HL-60 (cell line): ENCODE measurements at regions not wholly inside any gene's neighbourhood (a gene's known extent, or its start where the extent isn't known, plus 50 kb on each side); places are given as distances from the start of the nearest gene placed in this dataset.
"Not testable (repeated sequence)": the region's sequence is repeated elsewhere in the genome, so short reads cannot be mapped to it uniquely, and the experiment has no call there.

Source experiments
- DNase-seq, 2 experiments: peaks; one replicate each; pipeline ENCODE4 v3.0.0-alpha.2; 2010 to 2020; ENCODE audit warnings: low read depth in 1 of 2, low spot score in 1 of 2
- H3K27ac ChIP-seq: fragments of 250-450 bp; sonication (Bioruptor Pico); replicated peaks from 2 replicates; pipeline ENCODE4 v1.5.1; 2020; ENCODE audit warnings: mild to moderate bottlenecking, moderate library complexity
- H3K27me3 ChIP-seq: fragments of 250-450 bp; sonication (Bioruptor Pico); 2 replicates; pipeline ENCODE4 v1.5.1; 2021; ENCODE audit warnings: mild to moderate bottlenecking, moderate library complexity; ENCODE audit not compliant: insufficient read depth, poor library complexity, severe bottlenecking
- H3K4me3 ChIP-seq: replicated peaks from 2 replicates; pipeline ENCODE4 v1.5.1; 2011; ENCODE audit warnings: mild to moderate bottlenecking, control low read depth, low read length; ENCODE audit not compliant: insufficient read depth
- GABPA ChIP-seq: IDR thresholded peaks from 2 replicates; pipeline ENCODE4 v1.6.1; 2012; ENCODE audit warnings: low read depth
- POLR2AphosphoS5 ChIP-seq: IDR thresholded peaks from 2 replicates; pipeline ENCODE4 v1.6.1; 2012; ENCODE audit warnings: low read depth
- SPI1 ChIP-seq: IDR thresholded peaks from 2 replicates; pipeline ENCODE4 v1.6.1; 2012; ENCODE audit warnings: low read depth, mild to moderate bottlenecking, borderline replicate concordance
- TF ChIP-seq, protein P1 (sequence below): IDR thresholded peaks from 2 replicates; pipeline ENCODE4 v1.6.1; 2012; ENCODE audit warnings: low read depth; ENCODE audit not compliant: insufficient replicate concordance
- TF ChIP-seq, protein P2 (sequence below): IDR thresholded peaks from one replicate; pipeline ENCODE4 v1.5.1; 2011; ENCODE audit warnings: low read length, control low read depth, inconsistent platforms; ENCODE audit not compliant: insufficient read depth

DNA sequence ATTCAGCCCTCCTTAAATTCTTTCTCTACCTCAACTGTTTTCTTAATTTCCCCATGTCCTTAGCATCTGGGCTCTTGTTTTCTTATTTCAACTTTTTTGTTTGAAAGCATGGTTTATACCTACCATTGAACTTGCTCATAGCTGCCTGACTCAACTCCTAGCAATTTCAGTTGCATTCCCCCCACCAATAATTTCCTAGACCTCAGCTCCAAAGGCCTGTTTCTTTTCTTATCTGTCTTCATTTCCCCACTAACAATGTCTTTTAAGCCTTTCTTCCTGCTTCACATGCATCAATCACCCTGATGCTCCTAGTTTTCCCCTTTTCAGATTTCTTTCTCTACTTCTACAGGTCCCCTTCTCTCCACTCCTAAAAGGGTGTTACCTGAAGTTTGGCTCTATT is 129.7 kb upstream of the PDE4D start:
- H3K4me3 ChIP-seq, result no peak overlapping the region
- TF ChIP-seq, protein P1, sequence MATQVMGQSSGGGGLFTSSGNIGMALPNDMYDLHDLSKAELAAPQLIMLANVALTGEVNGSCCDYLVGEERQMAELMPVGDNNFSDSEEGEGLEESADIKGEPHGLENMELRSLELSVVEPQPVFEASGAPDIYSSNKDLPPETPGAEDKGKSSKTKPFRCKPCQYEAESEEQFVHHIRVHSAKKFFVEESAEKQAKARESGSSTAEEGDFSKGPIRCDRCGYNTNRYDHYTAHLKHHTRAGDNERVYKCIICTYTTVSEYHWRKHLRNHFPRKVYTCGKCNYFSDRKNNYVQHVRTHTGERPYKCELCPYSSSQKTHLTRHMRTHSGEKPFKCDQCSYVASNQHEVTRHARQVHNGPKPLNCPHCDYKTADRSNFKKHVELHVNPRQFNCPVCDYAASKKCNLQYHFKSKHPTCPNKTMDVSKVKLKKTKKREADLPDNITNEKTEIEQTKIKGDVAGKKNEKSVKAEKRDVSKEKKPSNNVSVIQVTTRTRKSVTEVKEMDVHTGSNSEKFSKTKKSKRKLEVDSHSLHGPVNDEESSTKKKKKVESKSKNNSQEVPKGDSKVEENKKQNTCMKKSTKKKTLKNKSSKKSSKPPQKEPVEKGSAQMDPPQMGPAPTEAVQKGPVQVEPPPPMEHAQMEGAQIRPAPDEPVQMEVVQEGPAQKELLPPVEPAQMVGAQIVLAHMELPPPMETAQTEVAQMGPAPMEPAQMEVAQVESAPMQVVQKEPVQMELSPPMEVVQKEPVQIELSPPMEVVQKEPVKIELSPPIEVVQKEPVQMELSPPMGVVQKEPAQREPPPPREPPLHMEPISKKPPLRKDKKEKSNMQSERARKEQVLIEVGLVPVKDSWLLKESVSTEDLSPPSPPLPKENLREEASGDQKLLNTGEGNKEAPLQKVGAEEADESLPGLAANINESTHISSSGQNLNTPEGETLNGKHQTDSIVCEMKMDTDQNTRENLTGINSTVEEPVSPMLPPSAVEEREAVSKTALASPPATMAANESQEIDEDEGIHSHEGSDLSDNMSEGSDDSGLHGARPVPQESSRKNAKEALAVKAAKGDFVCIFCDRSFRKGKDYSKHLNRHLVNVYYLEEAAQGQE, result no peak
- TF ChIP-seq GABPA, result no peak
- no peak for TF ChIP-seq POLR2AphosphoS5
- TF ChIP-seq, protein P2, sequence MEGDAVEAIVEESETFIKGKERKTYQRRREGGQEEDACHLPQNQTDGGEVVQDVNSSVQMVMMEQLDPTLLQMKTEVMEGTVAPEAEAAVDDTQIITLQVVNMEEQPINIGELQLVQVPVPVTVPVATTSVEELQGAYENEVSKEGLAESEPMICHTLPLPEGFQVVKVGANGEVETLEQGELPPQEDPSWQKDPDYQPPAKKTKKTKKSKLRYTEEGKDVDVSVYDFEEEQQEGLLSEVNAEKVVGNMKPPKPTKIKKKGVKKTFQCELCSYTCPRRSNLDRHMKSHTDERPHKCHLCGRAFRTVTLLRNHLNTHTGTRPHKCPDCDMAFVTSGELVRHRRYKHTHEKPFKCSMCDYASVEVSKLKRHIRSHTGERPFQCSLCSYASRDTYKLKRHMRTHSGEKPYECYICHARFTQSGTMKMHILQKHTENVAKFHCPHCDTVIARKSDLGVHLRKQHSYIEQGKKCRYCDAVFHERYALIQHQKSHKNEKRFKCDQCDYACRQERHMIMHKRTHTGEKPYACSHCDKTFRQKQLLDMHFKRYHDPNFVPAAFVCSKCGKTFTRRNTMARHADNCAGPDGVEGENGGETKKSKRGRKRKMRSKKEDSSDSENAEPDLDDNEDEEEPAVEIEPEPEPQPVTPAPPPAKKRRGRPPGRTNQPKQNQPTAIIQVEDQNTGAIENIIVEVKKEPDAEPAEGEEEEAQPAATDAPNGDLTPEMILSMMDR, result no peak
- no peak for TF ChIP-seq SPI1
- no peaks in the 10 kb centered on the region for H3K27me3 ChIP-seq
- H3K27ac ChIP-seq, result no peak overlapping the region
- no peak for DNase-seq

DNA sequence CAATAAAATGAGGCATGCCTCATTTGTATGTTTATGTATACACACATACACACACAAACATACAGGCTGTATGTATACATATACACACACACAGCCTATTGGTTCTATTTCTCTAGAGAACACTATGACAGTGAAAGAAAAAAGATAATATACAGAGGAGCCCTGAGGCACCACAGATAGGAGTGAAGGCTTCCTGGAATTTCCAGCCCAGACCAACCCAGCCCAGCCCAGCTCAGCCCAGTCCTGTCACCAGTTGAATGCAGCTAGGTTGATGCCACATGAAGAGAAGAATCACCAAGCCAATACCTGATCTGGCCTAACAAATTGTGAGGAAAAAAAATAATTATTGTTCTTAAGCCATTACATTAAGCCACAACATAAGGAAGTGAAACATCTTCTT is 126.9 kb upstream of the PDE4D start:
- no peak overlapping the region for H3K4me3 ChIP-seq
- H3K27ac ChIP-seq, result no peak overlapping the region
- DNase-seq, result no peak
- no peaks in the 10 kb centered on the region for H3K27me3 ChIP-seq
- TF ChIP-seq, protein P2, result no peak
- TF ChIP-seq POLR2AphosphoS5, result no peak
- no peak for TF ChIP-seq GABPA
- no peak for TF ChIP-seq SPI1
- TF ChIP-seq, protein P1, result no peak

DNA sequence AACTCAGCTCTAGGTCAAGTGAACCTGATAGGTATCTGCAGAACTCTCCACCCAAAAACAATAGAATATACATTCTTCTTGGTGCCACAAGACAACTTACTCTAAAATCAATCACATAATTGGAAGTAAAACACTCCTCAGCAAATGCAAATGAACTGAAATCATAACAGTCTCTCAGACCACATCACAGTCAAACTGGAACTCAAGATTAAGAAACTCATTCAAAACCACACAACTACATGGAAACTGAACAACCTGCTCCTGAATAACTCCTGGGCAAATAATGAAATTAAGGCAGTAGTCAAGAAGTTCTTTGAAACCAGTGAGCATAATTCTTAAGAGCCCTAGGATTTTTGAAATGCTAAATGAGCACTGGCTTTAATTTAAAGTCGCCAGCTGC is 125.4 kb upstream of the PDE4D start:
- not testable (repeated sequence) for DNase-seq, H3K27ac ChIP-seq, H3K27me3 ChIP-seq, H3K4me3 ChIP-seq

DNA sequence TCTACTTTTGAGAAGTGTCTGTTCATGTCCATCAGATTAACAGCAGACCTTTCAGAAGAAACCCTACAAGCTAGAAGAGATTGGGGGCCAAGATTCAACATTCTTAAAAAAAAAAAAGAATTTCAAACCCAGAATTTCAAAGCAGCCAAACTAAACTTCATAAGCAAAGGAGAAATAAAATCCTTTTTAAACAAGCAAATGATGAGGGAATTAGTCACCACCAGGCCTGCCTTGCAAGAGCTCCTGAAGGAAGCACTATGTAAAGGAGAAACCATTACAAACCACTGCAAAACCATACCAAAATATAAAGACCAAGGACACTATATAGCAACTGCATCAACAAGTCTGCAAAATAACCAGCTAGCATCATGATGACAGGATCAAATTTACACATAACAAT is 124.6 kb upstream of the PDE4D start:
- H3K27ac ChIP-seq, result no peak overlapping the region
- TF ChIP-seq, protein P1, result no peak
- TF ChIP-seq POLR2AphosphoS5, result no peak
- no peak for TF ChIP-seq SPI1
- no peak for TF ChIP-seq GABPA
- TF ChIP-seq, protein P2, result no peak
- no peak for DNase-seq
- no peak overlapping the region for H3K4me3 ChIP-seq
- no peaks in the 10 kb centered on the region for H3K27me3 ChIP-seq
